ENCODE measurements at regions not wholly inside any gene's neighbourhood (a gene's known extent, or its start where the extent isn't known, plus 50 kb on each side); places are given as distances from the start of the nearest gene placed in this dataset.

- no peaks in the 10 kb centered on the region for H3K4me1 ChIP-seq (ENCODE audit: control insufficient read depth in 2 of 3, insufficient read depth in 2 of 3, low read depth in 1 of 3, low read length in 3 of 3)
- FAIRE-seq (no peak), DNase-seq (peak in 1 of 5 donors; percentile 39)
- intact Hi-C loops (cut with DNase I): no loop called here
- no peak for TF ChIP-seq CTCF (IDR thresholded peaks at IDR 0.05; ENCODE audit: borderline replicate concordance, extremely low read depth, insufficient read depth)
- H3K9ac ChIP-seq (ENCODE audit: low read length in 3 of 3): no peak overlapping the region
- H3K36me3 ChIP-seq (ENCODE audit: control insufficient read depth in 2 of 3, insufficient read depth in 3 of 3, low read length in 3 of 3): no peaks in the 10 kb centered on the region
- no peaks in the 10 kb centered on the region for H3K27me3 ChIP-seq (ENCODE audit: control insufficient read depth, insufficient read depth, low read length)
- H3K9me3 ChIP-seq (ENCODE audit: control insufficient read depth in 2 of 3, insufficient read depth in 1 of 3, low read length in 3 of 3): no peaks in the 10 kb centered on the region
- no peak overlapping the region for H3K4me3 ChIP-seq (ENCODE audit: low read length in 3 of 3)
- no peak overlapping the region for H3K27ac ChIP-seq (ENCODE audit: low read depth in 2 of 2, low read length in 2 of 2)
These were observed 144.5 kb upstream of the MCHR2 start for GRCh38 chr6:100138346-100139022.

- DNase-seq (no peak), FAIRE-seq (no peak)
- no peak overlapping the region for H3K27ac ChIP-seq (ENCODE audit: low read depth in 2 of 2, low read length in 2 of 2)
- intact Hi-C loops (cut with DNase I): no loop called here
- TF ChIP-seq CTCF (IDR thresholded peaks at IDR 0.05; ENCODE audit: borderline replicate concordance, extremely low read depth, insufficient read depth): no peak
- H3K27me3 ChIP-seq (ENCODE audit: control insufficient read depth, insufficient read depth, low read length): no peaks in the 10 kb centered on the region
- no peaks in the 10 kb centered on the region for H3K36me3 ChIP-seq (ENCODE audit: control insufficient read depth in 2 of 3, insufficient read depth in 3 of 3, low read length in 3 of 3)
- H3K4me1 ChIP-seq (ENCODE audit: control insufficient read depth in 2 of 3, insufficient read depth in 2 of 3, low read depth in 1 of 3, low read length in 3 of 3): no peaks in the 10 kb centered on the region
- H3K4me3 ChIP-seq (ENCODE audit: low read length in 3 of 3): no peak overlapping the region
- H3K9ac ChIP-seq (ENCODE audit: low read length in 3 of 3): no peak overlapping the region
- H3K9me3 ChIP-seq (ENCODE audit: control insufficient read depth in 2 of 3, insufficient read depth in 1 of 3, low read length in 3 of 3): no peaks in the 10 kb centered on the region
These were observed 143.7 kb upstream of the MCHR2 start for GRCh38 chr6:100137759-100138158.

- no peaks in the 10 kb centered on the region for H3K9me3 ChIP-seq (ENCODE audit: control insufficient read depth in 2 of 3, insufficient read depth in 1 of 3, low read length in 3 of 3)
- TF ChIP-seq CTCF (IDR thresholded peaks at IDR 0.05; ENCODE audit: borderline replicate concordance, extremely low read depth, insufficient read depth): no peak
- H3K4me3 ChIP-seq (ENCODE audit: low read length in 3 of 3): no peak overlapping the region
- H3K9ac ChIP-seq (ENCODE audit: low read length in 3 of 3): no peak overlapping the region
- H3K27ac ChIP-seq (ENCODE audit: low read depth in 2 of 2, low read length in 2 of 2): no peak overlapping the region
- no peaks in the 10 kb centered on the region for H3K27me3 ChIP-seq (ENCODE audit: control insufficient read depth, insufficient read depth, low read length)
- no peaks in the 10 kb centered on the region for H3K4me1 ChIP-seq (ENCODE audit: control insufficient read depth in 2 of 3, insufficient read depth in 2 of 3, low read depth in 1 of 3, low read length in 3 of 3)
- DNase-seq: no peak
- H3K36me3 ChIP-seq (ENCODE audit: control insufficient read depth in 2 of 3, insufficient read depth in 3 of 3, low read length in 3 of 3): no peaks in the 10 kb centered on the region
- intact Hi-C loops (cut with DNase I): no loop called here
- no peak for FAIRE-seq
These were observed 142.6 kb upstream of the MCHR2 start for GRCh38 chr6:100136590-100136989.

- FAIRE-seq (no peak), DNase-seq (no peak)
- intact Hi-C loops (cut with DNase I): no loop called here
These were observed 142.0 kb upstream of the MCHR2 start for GRCh38 chr6:100135977-100136376.

More at GRCh38 chr6:100135977-100136376, 142.0 kb upstream of the MCHR2 start:
- Histone ChIP-seq H3K4me3 (ENCODE audit: low read length in 3 of 3) (no peak overlapping the region), H3K27ac (ENCODE audit: low read depth in 2 of 2, low read length in 2 of 2) (no peak overlapping the region), H3K9me3 (ENCODE audit: control insufficient read depth in 2 of 3, insufficient read depth in 1 of 3, low read length in 3 of 3) (peaks cover 0 to 2% (median 0%) of the 10 kb centered on the region in 3 donors), H3K27me3 (ENCODE audit: control insufficient read depth, insufficient read depth, low read length) (no peaks in the 10 kb centered on the region), H3K9ac (ENCODE audit: low read length in 3 of 3) (no peak overlapping the region), H3K36me3 (ENCODE audit: control insufficient read depth in 2 of 3, insufficient read depth in 3 of 3, low read length in 3 of 3) (no peaks in the 10 kb centered on the region), H3K4me1 (ENCODE audit: control insufficient read depth in 2 of 3, insufficient read depth in 2 of 3, low read depth in 1 of 3, low read length in 3 of 3) (no peaks in the 10 kb centered on the region)
- no peak for TF ChIP-seq CTCF (IDR thresholded peaks at IDR 0.05; ENCODE audit: borderline replicate concordance, extremely low read depth, insufficient read depth)

All from kidney (tissue), 13 donors.